ENCODE measurements at regions not wholly inside any gene's neighbourhood (a gene's known extent, or its start where the extent isn't known, plus 50 kb on each side); places are given as distances from the start of the nearest gene placed in this dataset.

DNA sequence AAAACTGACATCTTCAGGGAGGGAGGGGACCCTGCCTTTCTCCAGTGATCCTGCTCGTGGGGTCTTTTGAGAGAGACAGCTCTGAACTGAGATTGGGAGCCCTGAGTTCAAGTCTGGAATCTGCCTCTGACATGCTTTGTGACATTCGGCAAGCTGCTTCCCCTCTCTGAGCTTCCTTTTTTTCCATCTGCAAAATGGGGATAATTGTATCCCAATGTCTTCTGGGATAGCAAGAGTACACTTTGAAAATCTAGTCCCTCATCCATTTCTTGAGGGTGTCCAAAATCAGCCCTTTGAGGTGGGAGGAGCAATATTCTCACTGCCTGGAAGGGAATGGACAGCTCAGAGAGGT, 186.3 kb downstream of the RGS3 start:
- H2AFZ ChIP-seq (ENCODE audit: low read length), result no peak overlapping the region
- POLR2A ChIA-PET (ENCODE audit: partially characterized antibody), result interaction anchor here (1.1 to 2.8 kb wide), 8 partner anchors 13 to 239 kb away, joined by 3 to 10 read pairs (median 6); partner anchors contain the start of genes C9orf43 and POLE3

More for the DNA sequence above, 186.3 kb downstream of the RGS3 start:
- no peak for DNase-seq (ENCODE audit: low read depth in 1 of 2, low spot score in 2 of 2)
- H3K36me3 ChIP-seq (ENCODE audit: control insufficient read depth in 2 of 4, insufficient read depth in 4 of 4, low read length in 3 of 4), result no peaks in the 10 kb centered on the region
- H2BK20ac ChIP-seq (ENCODE audit: low read length), result no peak overlapping the region
- H3K27ac ChIP-seq (ENCODE audit: low read depth, low read length), result no peak overlapping the region
- H3K23me2 ChIP-seq (ENCODE audit: low read depth, low read length), result no peaks in the 10 kb centered on the region
- no peak overlapping the region for H3K56ac ChIP-seq (replicated peaks; ENCODE audit: insufficient read length, low read depth, low read length)
- no peak overlapping the region for H3K18ac ChIP-seq (ENCODE audit: extremely low read depth, low read length)
- peaks cover 12 to 32% (median 26%) of the 10 kb centered on the region in 4 experiments for H3K27me3 ChIP-seq (replicated peaks in 1 of 4; ENCODE audit: control insufficient read depth in 3 of 4, extremely low read depth in 1 of 4, insufficient read depth in 3 of 4, low read length in 3 of 4)
- no peak overlapping the region for H3K9ac ChIP-seq (replicated peaks in 1 of 4; ENCODE audit: extremely low read depth in 1 of 4, low read depth in 3 of 4, low read length in 3 of 4)
- H3K4ac ChIP-seq (replicated peaks; ENCODE audit: insufficient read length, low read depth, low read length), result no peak overlapping the region
- H4K91ac ChIP-seq (replicated peaks; ENCODE audit: insufficient read length, low read length), result no peak overlapping the region
- CTCF ChIA-PET (ENCODE audit: partially characterized antibody), result interaction anchor here (0.8 to 18.7 kb wide), 10 partner anchors 7 to 433 kb away, joined by 3 to 1065 read pairs (median 4); no protein-coding TSS in a partner anchor
- H3K79me1 ChIP-seq (ENCODE audit: low read depth, low read length), result no peaks in the 10 kb centered on the region
- H3K4me2 ChIP-seq (ENCODE audit: insufficient read depth in 1 of 2, low read depth in 2 of 2, low read length in 2 of 2), result no peak overlapping the region
- H3K4me1 ChIP-seq (replicated peaks in 1 of 4; ENCODE audit: control insufficient read depth in 3 of 4, insufficient read depth in 4 of 4, low read length in 3 of 4), result peaks cover 0 to 15% (median 6%) of the 10 kb centered on the region in 4 experiments; a peak in 4 of 7 replicates
- no peaks in the 10 kb centered on the region for H4K20me1 ChIP-seq (replicated peaks in 1 of 2; ENCODE audit: control insufficient read depth in 1 of 2, insufficient read depth in 2 of 2, low read length in 2 of 2)
- H3K9me3 ChIP-seq (ENCODE audit: insufficient read depth in 2 of 2, low read depth in 1 of 2, low read length in 1 of 2), result no peaks in the 10 kb centered on the region
- H2AK5ac ChIP-seq (ENCODE audit: low read depth, low read length), result no peak overlapping the region
- H3K4me3 ChIP-seq (ENCODE audit: extremely low read depth in 1 of 4, insufficient read depth in 2 of 4, low read depth in 3 of 4, low read length in 4 of 4), result no peak overlapping the region
- WGBS, 2 experiments (ENCODE audit: extremely low coverage in 1 of 2, insufficient coverage in 1 of 2, insufficient read length in 1 of 2, insufficient replicate concordance in 2 of 2, low coverage in 1 of 2, low lambda C conversion rate in 2 of 2, missing lambda C conversion rate in 1 of 2), result 83% methylated on average over 2 of the region's 2 CpGs; no CpG with 5 or more reads in 1 of the 2 experiments
- no peaks in the 10 kb centered on the region for H3K79me2 ChIP-seq (ENCODE audit: control insufficient read depth in 1 of 2, insufficient read depth in 2 of 2, low read length in 2 of 2)
- no peak overlapping the region for H2BK15ac ChIP-seq (ENCODE audit: low read length)
- no peak overlapping the region for H2BK120ac ChIP-seq (replicated peaks; ENCODE audit: low read depth, low read length)
- no peak overlapping the region for H4K5ac ChIP-seq (ENCODE audit: insufficient read length, low read depth, low read length)
- H2BK5ac ChIP-seq (ENCODE audit: low read depth, low read length), result no peak overlapping the region
- no peak overlapping the region for H3K23ac ChIP-seq (ENCODE audit: insufficient read length)
- FAIRE-seq, result no peak
- no peak for TF ChIP-seq POU5F1 (IDR thresholded peaks at IDR 0.05; ENCODE audit: low read depth, low read length)
- no peak for TF ChIP-seq EP300 (IDR thresholded peaks at IDR 0.05; ENCODE audit: borderline replicate concordance in 1 of 2, low read depth in 2 of 2, low read length in 2 of 2)
- peak; percentile 74; the same call in 1 of the 2 replicates for TF ChIP-seq KDM1A (IDR thresholded peaks at IDR 0.05; ENCODE audit: borderline replicate concordance, low read length)
- no peak overlapping the region for H2BK12ac ChIP-seq (ENCODE audit: low read depth, low read length)
- H4K8ac ChIP-seq (ENCODE audit: extremely low read depth, insufficient read depth, low read length), result no peak overlapping the region
- no peak overlapping the region for H3K14ac ChIP-seq (ENCODE audit: insufficient read length)
